ENCODE measurements at regions not wholly inside any gene's neighbourhood (a gene's known extent, or its start where the extent isn't known, plus 50 kb on each side); places are given as distances from the start of the nearest gene placed in this dataset.

DNA sequence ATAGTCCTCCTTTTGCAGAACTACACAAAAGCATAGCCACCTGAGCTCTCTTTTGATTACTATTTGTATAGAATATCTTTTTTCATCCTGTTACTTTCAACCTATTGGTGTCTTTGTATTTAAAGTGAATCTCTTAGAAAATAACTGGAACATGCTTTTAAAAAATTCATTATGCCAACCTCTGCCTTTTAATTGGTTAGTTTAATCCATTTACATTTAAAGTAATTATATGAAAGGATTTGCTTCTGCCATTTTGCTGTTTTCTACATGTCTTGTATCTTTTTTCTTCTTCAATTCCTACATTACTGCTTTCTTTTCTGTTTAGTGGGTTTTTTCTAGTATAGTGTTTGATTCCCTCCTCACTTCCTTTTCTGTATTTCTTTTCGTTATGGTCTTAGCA is 407.5 kb upstream of the ZEB2 start:
- Mint-ChIP-seq H3K4me1 (no peaks in the 10 kb centered on the region; the same call in 2 of the 3 replicates), H3K9me3 (peaks cover 6% of the 10 kb centered on the region; the same call in 1 of the 3 replicates), H3K27ac (no peak overlapping the region), H3K36me3 (ENCODE audit: low read depth) (no peaks in the 10 kb centered on the region), H3K4me3 (no peak overlapping the region), H3K27me3 (ENCODE audit: insufficient read depth, low read depth, poor library complexity) (no peaks in the 10 kb centered on the region)
- H3K27me3 ChIP-seq (ENCODE audit: insufficient read depth) = no peaks in the 10 kb centered on the region
- H3K4me2 ChIP-seq = no peak overlapping the region
- no peak overlapping the region for H3K27ac ChIP-seq (ENCODE audit: low read depth)
- H3F3A ChIP-seq (replicated peaks; ENCODE audit: low read depth) = no peaks in the 10 kb centered on the region
- H2AFZ ChIP-seq = no peak overlapping the region
- TF ChIP-seq ZNF114 (CRISPR knock-in tag; IDR thresholded peaks at IDR 0.05) (no peak), POLR2AphosphoS5 (IDR thresholded peaks at IDR 0.05; ENCODE audit: low read depth) (no peak), EZH2phosphoT487 (IDR thresholded peaks at IDR 0.05; ENCODE audit: unreplicated experiment) (no peak), CREB1 (CRISPR knock-in tag; IDR thresholded peaks at IDR 0.05; ENCODE audit: low read depth) (no peak)
- TF ChIP-seq, protein P1, sequence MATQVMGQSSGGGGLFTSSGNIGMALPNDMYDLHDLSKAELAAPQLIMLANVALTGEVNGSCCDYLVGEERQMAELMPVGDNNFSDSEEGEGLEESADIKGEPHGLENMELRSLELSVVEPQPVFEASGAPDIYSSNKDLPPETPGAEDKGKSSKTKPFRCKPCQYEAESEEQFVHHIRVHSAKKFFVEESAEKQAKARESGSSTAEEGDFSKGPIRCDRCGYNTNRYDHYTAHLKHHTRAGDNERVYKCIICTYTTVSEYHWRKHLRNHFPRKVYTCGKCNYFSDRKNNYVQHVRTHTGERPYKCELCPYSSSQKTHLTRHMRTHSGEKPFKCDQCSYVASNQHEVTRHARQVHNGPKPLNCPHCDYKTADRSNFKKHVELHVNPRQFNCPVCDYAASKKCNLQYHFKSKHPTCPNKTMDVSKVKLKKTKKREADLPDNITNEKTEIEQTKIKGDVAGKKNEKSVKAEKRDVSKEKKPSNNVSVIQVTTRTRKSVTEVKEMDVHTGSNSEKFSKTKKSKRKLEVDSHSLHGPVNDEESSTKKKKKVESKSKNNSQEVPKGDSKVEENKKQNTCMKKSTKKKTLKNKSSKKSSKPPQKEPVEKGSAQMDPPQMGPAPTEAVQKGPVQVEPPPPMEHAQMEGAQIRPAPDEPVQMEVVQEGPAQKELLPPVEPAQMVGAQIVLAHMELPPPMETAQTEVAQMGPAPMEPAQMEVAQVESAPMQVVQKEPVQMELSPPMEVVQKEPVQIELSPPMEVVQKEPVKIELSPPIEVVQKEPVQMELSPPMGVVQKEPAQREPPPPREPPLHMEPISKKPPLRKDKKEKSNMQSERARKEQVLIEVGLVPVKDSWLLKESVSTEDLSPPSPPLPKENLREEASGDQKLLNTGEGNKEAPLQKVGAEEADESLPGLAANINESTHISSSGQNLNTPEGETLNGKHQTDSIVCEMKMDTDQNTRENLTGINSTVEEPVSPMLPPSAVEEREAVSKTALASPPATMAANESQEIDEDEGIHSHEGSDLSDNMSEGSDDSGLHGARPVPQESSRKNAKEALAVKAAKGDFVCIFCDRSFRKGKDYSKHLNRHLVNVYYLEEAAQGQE (IDR thresholded peaks at IDR 0.05; ENCODE audit: unreplicated experiment) = no peak
- TF ChIP-seq, protein P2, sequence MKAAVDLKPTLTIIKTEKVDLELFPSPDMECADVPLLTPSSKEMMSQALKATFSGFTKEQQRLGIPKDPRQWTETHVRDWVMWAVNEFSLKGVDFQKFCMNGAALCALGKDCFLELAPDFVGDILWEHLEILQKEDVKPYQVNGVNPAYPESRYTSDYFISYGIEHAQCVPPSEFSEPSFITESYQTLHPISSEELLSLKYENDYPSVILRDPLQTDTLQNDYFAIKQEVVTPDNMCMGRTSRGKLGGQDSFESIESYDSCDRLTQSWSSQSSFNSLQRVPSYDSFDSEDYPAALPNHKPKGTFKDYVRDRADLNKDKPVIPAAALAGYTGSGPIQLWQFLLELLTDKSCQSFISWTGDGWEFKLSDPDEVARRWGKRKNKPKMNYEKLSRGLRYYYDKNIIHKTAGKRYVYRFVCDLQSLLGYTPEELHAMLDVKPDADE (IDR thresholded peaks at IDR 0.05) = no peak
- DNase-seq (ENCODE audit: low spot score) = no peak
- ATAC-seq = no peak
- H3K4me1 ChIP-seq (ENCODE audit: insufficient read depth) = no peaks in the 10 kb centered on the region
- H3K9me2 ChIP-seq (ENCODE audit: insufficient read depth) = no peaks in the 10 kb centered on the region; the same call in 1 of the 2 replicates
- H3K79me2 ChIP-seq (replicated peaks; ENCODE audit: insufficient read depth) = no peaks in the 10 kb centered on the region
- H3K4me3 ChIP-seq = no peak overlapping the region
- no peaks in the 10 kb centered on the region for H3K36me3 ChIP-seq (ENCODE audit: insufficient read depth)
- H4K20me1 ChIP-seq (replicated peaks; ENCODE audit: insufficient read depth) = no peaks in the 10 kb centered on the region

DNA sequence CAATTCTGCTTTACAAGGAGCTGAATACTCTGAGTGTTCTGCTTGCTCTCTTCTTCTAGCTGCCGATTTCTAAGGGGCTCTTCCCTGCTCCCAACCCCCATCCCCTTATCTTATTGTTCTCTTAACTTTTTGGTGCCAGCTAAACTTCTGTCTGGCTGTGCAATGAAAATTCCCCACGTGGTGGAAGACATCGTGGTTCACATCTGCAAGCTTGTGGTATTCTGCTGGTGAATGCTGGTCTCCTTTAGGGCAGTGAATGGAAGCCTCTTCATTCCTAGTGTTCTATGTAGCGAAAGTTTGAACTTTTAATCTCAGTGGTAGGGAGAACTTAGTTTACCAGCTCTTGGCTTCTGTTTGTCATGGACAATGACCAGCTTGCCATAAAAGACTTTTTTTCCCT is 406.0 kb upstream of the ZEB2 start:
- no peaks in the 10 kb centered on the region; the same call in 2 of the 3 replicates for H3K4me1 Mint-ChIP-seq
- H3K4me2 ChIP-seq = no peak overlapping the region
- H3K27me3 Mint-ChIP-seq (ENCODE audit: insufficient read depth, low read depth, poor library complexity) = no peaks in the 10 kb centered on the region
- ATAC-seq = no peak
- no peaks in the 10 kb centered on the region for H3K79me2 ChIP-seq (replicated peaks; ENCODE audit: insufficient read depth)
- H3F3A ChIP-seq (replicated peaks; ENCODE audit: low read depth) = no peaks in the 10 kb centered on the region
- no peaks in the 10 kb centered on the region for H3K36me3 Mint-ChIP-seq (ENCODE audit: low read depth)
- no peak overlapping the region for H3K4me3 Mint-ChIP-seq
- no peak for DNase-seq (ENCODE audit: low spot score)
- no peaks in the 10 kb centered on the region for H3K27me3 ChIP-seq (ENCODE audit: insufficient read depth)
- H3K4me3 ChIP-seq = no peak overlapping the region
- no peaks in the 10 kb centered on the region for H4K20me1 ChIP-seq (replicated peaks; ENCODE audit: insufficient read depth)
- no peaks in the 10 kb centered on the region for H3K4me1 ChIP-seq (ENCODE audit: insufficient read depth)
- no peak overlapping the region for H3K27ac Mint-ChIP-seq
- H3K9me3 Mint-ChIP-seq = peaks cover 6% of the 10 kb centered on the region; the same call in 1 of the 3 replicates
- H3K36me3 ChIP-seq (ENCODE audit: insufficient read depth) = no peaks in the 10 kb centered on the region
- H3K27ac ChIP-seq (ENCODE audit: low read depth) = no peak overlapping the region
- no peak overlapping the region for H2AFZ ChIP-seq
- H3K9me2 ChIP-seq (ENCODE audit: insufficient read depth) = no peaks in the 10 kb centered on the region; the same call in 1 of the 2 replicates
- TF ChIP-seq POLR2AphosphoS5 (IDR thresholded peaks at IDR 0.05; ENCODE audit: low read depth) (no peak), EZH2 (IDR thresholded peaks at IDR 0.05; ENCODE audit: low read depth, unreplicated experiment) (no peak), ZNF331 (CRISPR knock-in tag; IDR thresholded peaks at IDR 0.05; ENCODE audit: low read depth) (no peak), JUNB (IDR thresholded peaks at IDR 0.05; ENCODE audit: unreplicated experiment) (no peak), ZNF114 (CRISPR knock-in tag; IDR thresholded peaks at IDR 0.05) (no peak)
- TF ChIP-seq, protein P3, sequence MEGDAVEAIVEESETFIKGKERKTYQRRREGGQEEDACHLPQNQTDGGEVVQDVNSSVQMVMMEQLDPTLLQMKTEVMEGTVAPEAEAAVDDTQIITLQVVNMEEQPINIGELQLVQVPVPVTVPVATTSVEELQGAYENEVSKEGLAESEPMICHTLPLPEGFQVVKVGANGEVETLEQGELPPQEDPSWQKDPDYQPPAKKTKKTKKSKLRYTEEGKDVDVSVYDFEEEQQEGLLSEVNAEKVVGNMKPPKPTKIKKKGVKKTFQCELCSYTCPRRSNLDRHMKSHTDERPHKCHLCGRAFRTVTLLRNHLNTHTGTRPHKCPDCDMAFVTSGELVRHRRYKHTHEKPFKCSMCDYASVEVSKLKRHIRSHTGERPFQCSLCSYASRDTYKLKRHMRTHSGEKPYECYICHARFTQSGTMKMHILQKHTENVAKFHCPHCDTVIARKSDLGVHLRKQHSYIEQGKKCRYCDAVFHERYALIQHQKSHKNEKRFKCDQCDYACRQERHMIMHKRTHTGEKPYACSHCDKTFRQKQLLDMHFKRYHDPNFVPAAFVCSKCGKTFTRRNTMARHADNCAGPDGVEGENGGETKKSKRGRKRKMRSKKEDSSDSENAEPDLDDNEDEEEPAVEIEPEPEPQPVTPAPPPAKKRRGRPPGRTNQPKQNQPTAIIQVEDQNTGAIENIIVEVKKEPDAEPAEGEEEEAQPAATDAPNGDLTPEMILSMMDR (conservative IDR thresholded peaks at IDR 0.05; ENCODE audit: low read depth in 2 of 2) = no peak
- TF ChIP-seq, protein P2 (IDR thresholded peaks at IDR 0.05) = no peak

Measured in GM23338 (cell line).